H9 (cell line): ENCODE measurements at regions not wholly inside any gene's neighbourhood (a gene's known extent, or its start where the extent isn't known, plus 50 kb on each side); places are given as distances from the start of the nearest gene placed in this dataset.

Experiments used
- DNase-seq: peaks from one replicate; pipeline ENCODE4 v3.0.0-alpha.2; 2017
- H2AFZ ChIP-seq: one replicate; pipeline ENCODE4 v1.6.1; 2013; ENCODE audit warnings: mild to moderate bottlenecking, low read length, control low read depth, moderate library complexity
- H2AK5ac ChIP-seq: 2 replicates; pipeline ENCODE4 v1.6.1; 2013; ENCODE audit warnings: low read length, control low read depth, mixed read lengths; ENCODE audit not compliant: insufficient read length
- H2BK120ac ChIP-seq: one replicate; pipeline ENCODE4 v1.6.1; 2013; ENCODE audit warnings: low read depth, mild to moderate bottlenecking, low read length, control low read depth, inconsistent platforms; ENCODE audit not compliant: poor library complexity, severe bottlenecking
- H2BK12ac ChIP-seq: 2 replicates; pipeline ENCODE4 v1.6.1; 2013; ENCODE audit warnings: low read length, control low read depth, mixed read lengths, low read depth; ENCODE audit not compliant: insufficient read length
- H2BK15ac ChIP-seq: 2 replicates; pipeline ENCODE4 v1.6.1; 2013; ENCODE audit warnings: low read depth, low read length, control low read depth
- H2BK20ac ChIP-seq: one replicate; pipeline ENCODE4 v1.6.1; 2013; ENCODE audit warnings: low read depth, mild to moderate bottlenecking, low read length, control low read depth, inconsistent platforms; ENCODE audit not compliant: poor library complexity, severe bottlenecking
- H2BK5ac ChIP-seq: 2 replicates; pipeline ENCODE4 v1.6.1; 2013; ENCODE audit warnings: low read length, control low read depth, mixed read lengths; ENCODE audit not compliant: insufficient read length
- H3K14ac ChIP-seq: 2 replicates; pipeline ENCODE4 v1.6.1; 2013; ENCODE audit warnings: low read length, control low read depth; ENCODE audit not compliant: insufficient read depth
- H3K18ac ChIP-seq: 2 replicates; pipeline ENCODE4 v1.6.1; 2013; ENCODE audit warnings: low read depth, mild to moderate bottlenecking, mixed read lengths, low read length, control low read depth; ENCODE audit not compliant: insufficient read length
- H3K23ac ChIP-seq: 2 replicates; pipeline ENCODE4 v1.6.1; 2013; ENCODE audit warnings: low read length, control low read depth, mixed read lengths, low read depth; ENCODE audit not compliant: insufficient read length
- H3K23me2 ChIP-seq: 2 replicates; pipeline ENCODE4 v1.6.1; 2013; ENCODE audit warnings: low read depth, mild to moderate bottlenecking, mixed read lengths, low read length, control low read depth; ENCODE audit not compliant: insufficient read length, poor library complexity, severe bottlenecking
- H3K27ac ChIP-seq: 2 replicates; pipeline ENCODE4 v1.5.1; 2013; ENCODE audit warnings: low read length, control low read depth, mixed read lengths, low read depth; ENCODE audit not compliant: insufficient read length
- H3K27me3 ChIP-seq: 2 replicates; pipeline ENCODE4 v1.6.1; 2013; ENCODE audit warnings: low read length, control low read depth, inconsistent platforms; ENCODE audit not compliant: insufficient read depth
- H3K4ac ChIP-seq: 2 replicates; pipeline ENCODE4 v1.6.1; 2013; ENCODE audit warnings: low read depth, mild to moderate bottlenecking, control low read depth, inconsistent platforms, low read length, moderate library complexity
- H3K4me1 ChIP-seq: 2 replicates; pipeline ENCODE4 v1.6.1; 2013; ENCODE audit warnings: low read length, control low read depth, inconsistent platforms; ENCODE audit not compliant: insufficient read depth
- H3K4me2 ChIP-seq: 2 replicates; pipeline ENCODE4 v1.6.1; 2013; ENCODE audit warnings: low read length, control low read depth, mixed read lengths; ENCODE audit not compliant: insufficient read length, insufficient read depth
- H3K56ac ChIP-seq: 2 replicates; pipeline ENCODE4 v1.6.1; 2013; ENCODE audit warnings: low read depth, mild to moderate bottlenecking, mixed read lengths, low read length, control low read depth; ENCODE audit not compliant: insufficient read length
- H3K79me1 ChIP-seq: 2 replicates; pipeline ENCODE4 v1.6.1; 2013; ENCODE audit warnings: low read depth, mild to moderate bottlenecking, moderate library complexity, low read length, control low read depth, inconsistent platforms; ENCODE audit not compliant: insufficient read depth, poor library complexity, severe bottlenecking
- H3K79me2 ChIP-seq: 2 replicates; pipeline ENCODE4 v1.6.1; 2013; ENCODE audit warnings: low read length, control low read depth, inconsistent platforms; ENCODE audit not compliant: insufficient read depth
- H3K9ac ChIP-seq: 2 replicates; pipeline ENCODE4 v1.6.1; 2013; ENCODE audit warnings: low read length, control low read depth, mixed read lengths; ENCODE audit not compliant: insufficient read length; ENCODE audit errors: extremely low read depth
- H3K9me3 ChIP-seq: one replicate; pipeline ENCODE4 v1.6.1; 2013; ENCODE audit warnings: low read depth, low read length, inconsistent platforms; ENCODE audit not compliant: control insufficient read depth
- H3T11ph ChIP-seq: one replicate; pipeline ENCODE4 v1.6.1; 2013; ENCODE audit warnings: mild to moderate bottlenecking, low read length, control low read depth, inconsistent platforms
- H4K20me1 ChIP-seq: one replicate; pipeline ENCODE4 v1.6.1; 2013; ENCODE audit not compliant: control insufficient read depth, insufficient read length, insufficient read depth
- H4K5ac ChIP-seq: 2 replicates; pipeline ENCODE4 v1.6.1; 2013; ENCODE audit warnings: low read depth, mild to moderate bottlenecking, mixed read lengths, low read length, control low read depth; ENCODE audit not compliant: insufficient read length
- H4K8ac ChIP-seq: replicated peaks from 2 replicates; pipeline ENCODE4 v1.6.1; 2013; ENCODE audit warnings: low read length, control low read depth, mixed read lengths, low read depth; ENCODE audit not compliant: insufficient read length
- H4K91ac ChIP-seq: 2 replicates; pipeline ENCODE4 v1.6.1; 2013; ENCODE audit warnings: low read depth, mild to moderate bottlenecking, moderate library complexity, mixed read lengths, low read length, control low read depth; ENCODE audit not compliant: insufficient read length
- H3K27ac Mint-ChIP-seq, 3 experiments: 2 replicates in 2 of 3; 3 replicates in 1 of 3; pipeline ENCODE4 v1.8.0; 2020 to 2021; ENCODE audit warnings: mixed read lengths in 3 of 3, mild to moderate bottlenecking in 1 of 3, moderate library complexity in 1 of 3
- H3K27me3 Mint-ChIP-seq: 2 replicates; pipeline ENCODE4 v1.8.0; 2021; ENCODE audit warnings: low read depth, mild to moderate bottlenecking, moderate library complexity, mixed read lengths
- H3K36me3 Mint-ChIP-seq, 3 experiments: 2 replicates in 2 of 3; 3 replicates in 1 of 3; pipeline ENCODE4 v1.8.0; 2020 to 2021; ENCODE audit warnings: low read depth in 3 of 3, mixed read lengths in 3 of 3; ENCODE audit not compliant: insufficient read depth in 1 of 3
- H3K4me1 Mint-ChIP-seq, 2 experiments: 2 replicates each; pipeline ENCODE4 v1.8.0; 2020; ENCODE audit warnings: mixed read lengths in 2 of 2
- H3K4me3 Mint-ChIP-seq, 2 experiments: 2 replicates in 1 of 2; 3 replicates in 1 of 2; pipeline ENCODE4 v1.8.0; 2020 to 2021; ENCODE audit warnings: mild to moderate bottlenecking in 2 of 2, mixed read lengths in 2 of 2, moderate library complexity in 1 of 2
- H3K9me3 Mint-ChIP-seq, 2 experiments: 2 replicates in 1 of 2; 3 replicates in 1 of 2; pipeline ENCODE4 v1.8.0; 2020; ENCODE audit warnings: mild to moderate bottlenecking in 2 of 2, mixed read lengths in 2 of 2, moderate library complexity in 1 of 2
- CTCF ChIP-seq: fragments of 200-600 bp; sonication (generic); conservative IDR thresholded peaks from 3 replicates; pipeline ENCODE4 v1.8.0; 2021; ENCODE audit warnings: antibody characterized with exemption, mild to moderate bottlenecking
- WGBS: extraction: QIAGEN DNeasy Blood & Tissue Kit; methylation state at CpG from one replicate; pipeline ENCODE4 v1.1.7; 2013; ENCODE audit warnings: missing lambda C conversion rate, low lambda C conversion rate, mixed read lengths; ENCODE audit not compliant: insufficient read length; ENCODE audit errors: extremely low coverage; 5-methylcytosine and 5-hydroxymethylcytosine counted together

DNA sequence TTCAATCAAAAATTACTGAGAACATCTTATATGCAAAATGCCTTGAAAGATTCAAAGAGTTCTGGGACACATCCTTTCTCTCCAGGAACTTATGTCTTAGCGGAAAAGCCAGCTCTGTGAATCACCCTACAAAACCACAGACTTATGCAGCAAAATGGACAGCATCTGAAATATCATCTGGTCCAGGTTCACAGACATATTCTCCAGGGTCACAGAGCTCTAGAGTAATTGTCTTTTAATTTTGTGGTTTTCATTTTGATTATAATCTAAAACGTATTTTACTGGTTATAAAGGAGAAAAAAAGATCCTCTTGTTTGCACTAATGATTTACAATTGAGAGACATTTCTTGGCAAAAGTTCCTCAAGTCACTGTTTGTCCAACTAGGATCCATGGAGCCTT, 246.2 kb downstream of the MSRB3 start:
- no peaks in the 10 kb centered on the region for H3K27me3 ChIP-seq
- no CpG with 5 or more reads among the region's 2 CpGs for WGBS
- DNase-seq: no peak

More for the DNA sequence above, 246.2 kb downstream of the MSRB3 start:
- no peak overlapping the region for H2BK120ac ChIP-seq
- H3K9me3 ChIP-seq: no peaks in the 10 kb centered on the region
- H2BK5ac ChIP-seq: no peak overlapping the region
- H3K79me2 ChIP-seq: no peaks in the 10 kb centered on the region
- no peak overlapping the region for H3K27ac ChIP-seq
- no peaks in the 10 kb centered on the region for H3K23me2 ChIP-seq
- no peak overlapping the region for H3K9ac ChIP-seq
- H2AFZ ChIP-seq: no peak overlapping the region
- no peaks in the 10 kb centered on the region; a peak in 1 of 7 replicates for H3K36me3 Mint-ChIP-seq
- H4K8ac ChIP-seq: no peak overlapping the region
- H4K20me1 ChIP-seq: no peaks in the 10 kb centered on the region
- no peak overlapping the region for H4K91ac ChIP-seq
- peaks cover 1% of the 10 kb centered on the region; the same call in 1 of the 2 replicates for H3K27me3 Mint-ChIP-seq
- peaks cover 7 to 11% of the 10 kb centered on the region in 2 experiments for H3K4me1 Mint-ChIP-seq
- no peaks in the 10 kb centered on the region; a peak in 2 of 5 replicates for H3K9me3 Mint-ChIP-seq
- H2BK20ac ChIP-seq: no peak overlapping the region
- H3K79me1 ChIP-seq: no peaks in the 10 kb centered on the region
- no peak overlapping the region for H3K14ac ChIP-seq
- H3K18ac ChIP-seq: no peak overlapping the region
- H3K4me2 ChIP-seq: no peak overlapping the region
- no peaks in the 10 kb centered on the region for H3K4me1 ChIP-seq
- no peak overlapping the region for H2BK15ac ChIP-seq
- H2BK12ac ChIP-seq: no peak overlapping the region
- no peak overlapping the region for H3K4me3 Mint-ChIP-seq
- H3K4ac ChIP-seq: no peak overlapping the region
- no peak overlapping the region for H4K5ac ChIP-seq
- no peak overlapping the region for H2AK5ac ChIP-seq
- no peak for TF ChIP-seq CTCF
- H3K27ac Mint-ChIP-seq: no peak overlapping the region
- no peak overlapping the region for H3K23ac ChIP-seq
- H3K56ac ChIP-seq: no peak overlapping the region
- no peak overlapping the region for H3T11ph ChIP-seq
